PC-3 (cell line): ENCODE measurements at regions not wholly inside any gene's neighbourhood (a gene's known extent, or its start where the extent isn't known, plus 50 kb on each side); places are given as distances from the start of the nearest gene placed in this dataset.

ENCODE experiments used
- ATAC-seq: fragments of 200-7000 bp; cut with Tn5 transposase; 2 replicates; pipeline ENCODE4 v1.9.1; 2020; ENCODE audit warnings: mild to moderate bottlenecking, moderate library complexity
- BruUV-seq: library from RNA; stranded (reverse); fragments of 400-500 nt; replicated peaks from 2 replicates; lab custom pipeline; 2021; lab: Mats Ljungman, UMichigan
- CTCF ChIA-PET: fragments of 300-600 bp; sonication (Branson Sonifier 250); formaldehyde crosslinking; loops from one replicate; lab custom pipeline; 2022; ENCODE audit warnings: antibody characterized with exemption; lab: Charles Lee
- POLR2A ChIA-PET: fragments of 300-600 bp; sonication (Branson Sonifier 250); formaldehyde crosslinking; loops from one replicate; lab custom pipeline; 2022; ENCODE audit warnings: antibody characterized with exemption; ENCODE audit not compliant: unreplicated experiment; lab: Charles Lee
- DNase-seq: peaks from one replicate; pipeline ENCODE4 v3.0.0-alpha.2; 2015
- H2AFZ ChIP-seq: fragments of 300-600 bp; sonication (generic); 2 replicates; pipeline ENCODE4 v1.6.0; 2016; ENCODE audit warnings: antibody characterized with exemption, low read length
- H3F3A ChIP-seq: fragments of 300-600 bp; sonication (generic); one replicate; pipeline ENCODE4 v1.6.0; 2017; ENCODE audit warnings: antibody characterized with exemption, low read length, control low read depth, mild to moderate bottlenecking; ENCODE audit not compliant: unreplicated experiment
- H3K27ac ChIP-seq: fragments of 300-600 bp; sonication (generic); 2 replicates; pipeline ENCODE4 v1.5.1; 2016; ENCODE audit warnings: mild to moderate bottlenecking, low read length
- H3K27me3 ChIP-seq: fragments of 300-600 bp; sonication (generic); 2 replicates; pipeline ENCODE4 v1.6.1; 2016; ENCODE audit warnings: low read length, mixed read lengths
- H3K36me3 ChIP-seq: fragments of 300-600 bp; sonication (generic); 2 replicates; pipeline ENCODE4 v1.6.1; 2016; ENCODE audit warnings: low read depth, mixed run types, low read length, mixed read lengths
- H3K4me1 ChIP-seq: fragments of 300-600 bp; sonication (generic); 2 replicates; pipeline ENCODE4 v1.5.1; 2016; ENCODE audit warnings: low read length; ENCODE audit not compliant: insufficient read depth
- H3K4me2 ChIP-seq: fragments of 300-600 bp; sonication (generic); 2 replicates; pipeline ENCODE4 v1.6.0; 2016; ENCODE audit warnings: low read length
- H3K4me3 ChIP-seq: fragments of 300-600 bp; sonication (generic); 2 replicates; pipeline ENCODE4 v1.5.1; 2016; ENCODE audit warnings: mild to moderate bottlenecking, low read length, mixed read lengths
- H3K79me2 ChIP-seq: fragments of 300-600 bp; sonication (generic); 2 replicates; pipeline ENCODE4 v1.6.1; 2017; ENCODE audit warnings: low read length, mixed read lengths
- H3K9ac ChIP-seq: fragments of 300-600 bp; sonication (generic); 2 replicates; pipeline ENCODE4 v1.6.0; 2016; ENCODE audit warnings: mild to moderate bottlenecking, low read length
- H3K9me2 ChIP-seq: fragments of 300-600 bp; sonication (generic); replicated peaks from 2 replicates; pipeline ENCODE4 v1.6.1; 2016; ENCODE audit warnings: mixed run types, low read length, mixed read lengths
- H3K9me3 ChIP-seq: fragments of 300-600 bp; sonication (generic); 2 replicates; pipeline ENCODE4 v1.6.1; 2016; ENCODE audit warnings: low read length, mixed read lengths
- H4K20me1 ChIP-seq: fragments of 300-600 bp; sonication (generic); 2 replicates; pipeline ENCODE4 v1.6.1; 2016; ENCODE audit warnings: low read length, mixed read lengths
- EZH2 ChIP-seq: fragments of 300-600 bp; sonication (generic); IDR thresholded peaks from one replicate; pipeline ENCODE4 v1.6.1; 2017; ENCODE audit warnings: antibody characterized with exemption, mild to moderate bottlenecking, low read length; ENCODE audit not compliant: unreplicated experiment
- EZH2phosphoT487 ChIP-seq: fragments of 300-600 bp; sonication (generic); IDR thresholded peaks from 2 replicates; pipeline ENCODE4 v1.6.1; 2018; ENCODE audit warnings: mild to moderate bottlenecking, antibody characterized with exemption, low read length, borderline replicate concordance
- intact Hi-C: fragments of 100-400 bp; cut with micrococcal nuclease; formaldehyde crosslinking; loops from 2 replicates; pipeline ENCODE4 v1.9.0; 2023
- TF ChIP-seq, protein P1 (sequence below): fragments of 300-600 bp; sonication (generic); conservative IDR thresholded peaks from 2 replicates; pipeline ENCODE4 v1.5.1; 2017; ENCODE audit warnings: antibody characterized with exemption, low read depth, mild to moderate bottlenecking, low read length

DNA sequence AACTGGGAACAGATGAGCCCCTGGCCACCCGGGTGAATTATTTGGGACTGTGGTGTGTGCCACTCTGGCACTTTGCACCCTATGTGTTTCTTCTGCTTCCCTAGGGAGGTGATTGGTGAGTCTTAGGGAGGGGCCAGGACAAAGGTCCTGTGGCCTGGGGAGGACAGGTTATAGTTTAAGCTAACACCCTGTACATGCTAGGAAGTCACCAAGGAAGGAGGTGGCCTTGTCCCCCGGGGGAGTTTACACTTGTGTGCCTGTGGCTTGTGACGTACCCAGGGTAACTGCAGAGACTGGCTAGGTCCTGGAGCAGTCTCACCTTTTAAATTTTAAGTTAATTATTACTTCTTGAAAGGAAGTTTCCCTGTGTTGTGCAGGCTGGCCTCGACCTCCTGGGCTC lies 196.2 kb downstream of the BAMBI start:
- H3K79me2 ChIP-seq = no peaks in the 10 kb centered on the region
- no peak overlapping the region for H3K4me3 ChIP-seq
- DNase-seq = no peak
- intact Hi-C loops = no loop called here
- H3K27me3 ChIP-seq = no peaks in the 10 kb centered on the region
- H3F3A ChIP-seq = no peaks in the 10 kb centered on the region
- H3K4me1 ChIP-seq = no peaks in the 10 kb centered on the region
- CTCF ChIA-PET = no interaction called here
- no peaks in the 10 kb centered on the region for H3K36me3 ChIP-seq
- H3K9me3 ChIP-seq = no peaks in the 10 kb centered on the region
- H3K9ac ChIP-seq = no peak overlapping the region
- H3K27ac ChIP-seq = no peak overlapping the region
- no peaks in the 10 kb centered on the region for H3K9me2 ChIP-seq
- H3K4me2 ChIP-seq = no peak overlapping the region
- TF ChIP-seq EZH2phosphoT487 = no peak
- no peak for TF ChIP-seq EZH2
- TF ChIP-seq, protein P1, sequence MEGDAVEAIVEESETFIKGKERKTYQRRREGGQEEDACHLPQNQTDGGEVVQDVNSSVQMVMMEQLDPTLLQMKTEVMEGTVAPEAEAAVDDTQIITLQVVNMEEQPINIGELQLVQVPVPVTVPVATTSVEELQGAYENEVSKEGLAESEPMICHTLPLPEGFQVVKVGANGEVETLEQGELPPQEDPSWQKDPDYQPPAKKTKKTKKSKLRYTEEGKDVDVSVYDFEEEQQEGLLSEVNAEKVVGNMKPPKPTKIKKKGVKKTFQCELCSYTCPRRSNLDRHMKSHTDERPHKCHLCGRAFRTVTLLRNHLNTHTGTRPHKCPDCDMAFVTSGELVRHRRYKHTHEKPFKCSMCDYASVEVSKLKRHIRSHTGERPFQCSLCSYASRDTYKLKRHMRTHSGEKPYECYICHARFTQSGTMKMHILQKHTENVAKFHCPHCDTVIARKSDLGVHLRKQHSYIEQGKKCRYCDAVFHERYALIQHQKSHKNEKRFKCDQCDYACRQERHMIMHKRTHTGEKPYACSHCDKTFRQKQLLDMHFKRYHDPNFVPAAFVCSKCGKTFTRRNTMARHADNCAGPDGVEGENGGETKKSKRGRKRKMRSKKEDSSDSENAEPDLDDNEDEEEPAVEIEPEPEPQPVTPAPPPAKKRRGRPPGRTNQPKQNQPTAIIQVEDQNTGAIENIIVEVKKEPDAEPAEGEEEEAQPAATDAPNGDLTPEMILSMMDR = no peak
- POLR2A ChIA-PET = no interaction called here
- no TSS peak for BruUV-seq
- no peak for ATAC-seq
- no peaks in the 10 kb centered on the region for H4K20me1 ChIP-seq
- no peak overlapping the region for H2AFZ ChIP-seq

DNA sequence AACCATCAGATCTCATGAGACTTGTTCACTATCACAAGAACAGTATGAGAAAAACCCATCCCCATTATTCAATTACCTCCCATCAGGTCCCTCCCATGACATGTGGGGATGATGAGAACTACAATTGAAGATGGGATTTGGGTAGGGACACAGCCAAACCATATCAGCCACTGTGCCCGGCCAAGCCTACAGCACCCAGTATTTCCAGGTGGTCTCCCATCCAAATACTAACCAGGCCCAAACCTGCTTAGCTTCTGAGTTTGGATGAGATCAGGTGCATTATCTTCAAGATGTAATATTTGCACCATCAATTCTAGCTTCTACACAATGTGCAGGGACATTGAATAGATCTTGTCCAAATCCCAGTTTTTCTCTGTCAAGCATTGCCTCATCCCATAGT lies 196.9 kb downstream of the BAMBI start:
- ATAC-seq = no peak
- DNase-seq = no peak
- no peaks in the 10 kb centered on the region for H3K79me2 ChIP-seq
- no peaks in the 10 kb centered on the region for H3F3A ChIP-seq
- ChIA-PET POLR2A (no interaction called here), CTCF (no interaction called here)
- no peaks in the 10 kb centered on the region for H3K4me1 ChIP-seq
- no peak overlapping the region for H3K4me3 ChIP-seq
- intact Hi-C loops = no loop called here
- no peaks in the 10 kb centered on the region for H3K9me3 ChIP-seq
- no peaks in the 10 kb centered on the region for H4K20me1 ChIP-seq
- TF ChIP-seq, protein P1 = no peak
- no peak for TF ChIP-seq EZH2
- no peaks in the 10 kb centered on the region for H3K36me3 ChIP-seq
- H2AFZ ChIP-seq = no peak overlapping the region
- H3K27ac ChIP-seq = no peak overlapping the region
- no peaks in the 10 kb centered on the region for H3K9me2 ChIP-seq
- no peak overlapping the region for H3K4me2 ChIP-seq
- H3K27me3 ChIP-seq = no peaks in the 10 kb centered on the region
- H3K9ac ChIP-seq = no peak overlapping the region
- no TSS peak for BruUV-seq

DNA sequence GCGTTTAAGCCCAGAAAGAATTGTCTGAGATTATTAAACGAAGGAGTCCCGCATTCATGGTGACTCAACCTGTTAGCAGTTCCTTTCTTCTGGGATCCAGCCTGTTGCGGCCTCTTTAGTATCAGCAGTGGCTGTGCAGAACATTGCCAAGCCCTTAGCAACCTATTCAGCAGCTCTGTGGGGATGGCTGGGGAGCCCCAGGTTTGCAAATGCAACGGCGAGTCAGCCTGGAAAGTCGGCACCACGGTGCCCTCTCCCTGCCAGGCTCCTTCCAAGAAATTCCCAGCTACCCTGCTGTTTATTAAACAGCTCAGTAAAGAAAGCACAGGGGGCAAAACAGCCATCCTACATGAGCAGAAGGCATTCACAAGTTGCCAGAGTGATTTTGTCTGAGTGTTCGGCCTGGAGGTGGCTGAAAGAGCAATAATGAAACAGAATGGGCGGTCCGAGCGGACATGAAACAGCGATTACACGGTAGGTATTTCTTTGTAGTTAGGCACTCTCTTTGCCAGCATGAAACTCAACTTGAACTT lies 198.3 kb downstream of the BAMBI start:
- H3K36me3 ChIP-seq = no peaks in the 10 kb centered on the region
- peak; percentile 40 for DNase-seq
- H3K27ac ChIP-seq = no peak overlapping the region
- TF ChIP-seq, protein P1 = no peak
- TF ChIP-seq EZH2 (no peak), EZH2phosphoT487 (no peak)
- BruUV-seq = no TSS peak
- H3K4me2 ChIP-seq = no peak overlapping the region
- H3K4me3 ChIP-seq = no peak overlapping the region
- H3F3A ChIP-seq = no peaks in the 10 kb centered on the region
- no peak overlapping the region for H2AFZ ChIP-seq
- H3K27me3 ChIP-seq = no peaks in the 10 kb centered on the region
- ATAC-seq = peak; percentile 45; the same call in 1 of the 2 replicates
- ChIA-PET POLR2A (no interaction called here), CTCF (no interaction called here)
- no peaks in the 10 kb centered on the region for H4K20me1 ChIP-seq
- no peaks in the 10 kb centered on the region for H3K79me2 ChIP-seq
- H3K9ac ChIP-seq = no peak overlapping the region
- H3K9me2 ChIP-seq = no peaks in the 10 kb centered on the region
- H3K4me1 ChIP-seq = no peaks in the 10 kb centered on the region
- intact Hi-C loops = no loop called here
- H3K9me3 ChIP-seq = no peaks in the 10 kb centered on the region
